ENCODE measurements at regions not wholly inside any gene's neighbourhood (a gene's known extent, or its start where the extent isn't known, plus 50 kb on each side); places are given as distances from the start of the nearest gene placed in this dataset.

DNA sequence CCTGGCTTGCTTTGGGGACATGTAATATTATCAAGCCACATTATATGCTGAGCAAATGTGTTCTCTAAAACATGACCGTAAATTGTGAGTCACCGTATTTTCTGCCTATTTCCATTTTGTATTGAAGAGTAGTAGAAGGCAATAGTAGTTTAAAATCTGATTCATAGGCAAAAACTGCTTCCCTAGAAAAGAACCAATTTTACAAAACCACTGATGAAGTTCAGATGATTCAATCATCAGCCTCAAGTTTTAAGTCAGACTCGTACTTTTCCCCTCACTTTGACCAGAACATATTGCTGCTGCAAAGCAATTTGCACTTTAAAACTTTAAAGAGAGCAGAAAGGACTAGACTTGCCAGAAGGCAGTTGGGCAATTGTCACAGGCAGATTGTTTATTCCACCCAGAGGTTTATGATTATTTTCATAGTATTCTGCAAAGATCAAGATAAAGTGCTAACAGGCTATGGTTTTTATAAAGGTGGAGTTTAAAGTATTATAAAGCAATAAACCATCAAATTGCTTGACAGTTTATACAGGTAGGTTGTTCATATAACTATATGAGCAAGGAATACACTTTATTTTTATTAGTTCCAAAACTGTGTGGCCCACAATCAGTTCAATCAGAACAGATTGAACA is 168.2 kb downstream of the ETV1 start:
- Mint-ChIP-seq H3K27me3 (ENCODE audit: unreplicated experiment) (no peaks in the 10 kb centered on the region), H3K9me3 (ENCODE audit: low read depth, unreplicated experiment) (peaks cover 7% of the 10 kb centered on the region), H3K36me3 (ENCODE audit: insufficient read depth, unreplicated experiment) (no peaks in the 10 kb centered on the region), H3K4me1 (ENCODE audit: low read depth, unreplicated experiment) (peaks cover 18% of the 10 kb centered on the region), H3K27ac (ENCODE audit: unreplicated experiment) (no peak overlapping the region), H3K4me3 (ENCODE audit: low read depth, unreplicated experiment) (no peak overlapping the region)
- CTCF ChIA-PET = no interaction called here
- intact Hi-C loops (cut with micrococcal nuclease; ENCODE audit: unreplicated experiment) = no loop called here
- no peak for DNase-seq
- no TSS peak for BruUV-seq (replicated peaks)
- TF ChIP-seq, protein P1, sequence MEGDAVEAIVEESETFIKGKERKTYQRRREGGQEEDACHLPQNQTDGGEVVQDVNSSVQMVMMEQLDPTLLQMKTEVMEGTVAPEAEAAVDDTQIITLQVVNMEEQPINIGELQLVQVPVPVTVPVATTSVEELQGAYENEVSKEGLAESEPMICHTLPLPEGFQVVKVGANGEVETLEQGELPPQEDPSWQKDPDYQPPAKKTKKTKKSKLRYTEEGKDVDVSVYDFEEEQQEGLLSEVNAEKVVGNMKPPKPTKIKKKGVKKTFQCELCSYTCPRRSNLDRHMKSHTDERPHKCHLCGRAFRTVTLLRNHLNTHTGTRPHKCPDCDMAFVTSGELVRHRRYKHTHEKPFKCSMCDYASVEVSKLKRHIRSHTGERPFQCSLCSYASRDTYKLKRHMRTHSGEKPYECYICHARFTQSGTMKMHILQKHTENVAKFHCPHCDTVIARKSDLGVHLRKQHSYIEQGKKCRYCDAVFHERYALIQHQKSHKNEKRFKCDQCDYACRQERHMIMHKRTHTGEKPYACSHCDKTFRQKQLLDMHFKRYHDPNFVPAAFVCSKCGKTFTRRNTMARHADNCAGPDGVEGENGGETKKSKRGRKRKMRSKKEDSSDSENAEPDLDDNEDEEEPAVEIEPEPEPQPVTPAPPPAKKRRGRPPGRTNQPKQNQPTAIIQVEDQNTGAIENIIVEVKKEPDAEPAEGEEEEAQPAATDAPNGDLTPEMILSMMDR (IDR thresholded peaks at IDR 0.05; ENCODE audit: unreplicated experiment) = no peak

DNA sequence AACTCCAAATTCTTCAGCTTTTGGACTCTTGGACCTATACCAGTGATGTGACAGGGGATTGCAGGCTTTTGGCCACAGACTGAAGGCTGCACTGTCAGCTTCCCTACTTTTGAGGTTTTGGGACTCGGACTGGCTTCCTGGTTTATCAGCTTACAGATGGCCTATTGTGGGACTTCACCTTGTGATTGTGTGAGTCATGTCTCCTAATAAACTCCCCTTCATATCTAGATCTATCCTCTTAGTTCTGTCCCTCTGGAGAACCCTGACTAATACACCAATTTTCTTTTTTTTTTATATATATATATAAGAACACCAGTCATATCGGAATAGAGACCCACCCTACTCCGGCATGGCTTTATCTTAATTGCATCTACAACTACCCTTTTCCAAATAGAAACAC is 166.8 kb downstream of the ETV1 start:
- Mint-ChIP-seq H3K27ac (ENCODE audit: unreplicated experiment) (peak overlapping the region; percentile 15), H3K36me3 (ENCODE audit: insufficient read depth, unreplicated experiment) (no peaks in the 10 kb centered on the region), H3K4me3 (ENCODE audit: low read depth, unreplicated experiment) (no peak overlapping the region), H3K9me3 (ENCODE audit: low read depth, unreplicated experiment) (peaks cover 7% of the 10 kb centered on the region), H3K4me1 (ENCODE audit: low read depth, unreplicated experiment) (peaks cover 18% of the 10 kb centered on the region), H3K27me3 (ENCODE audit: unreplicated experiment) (no peaks in the 10 kb centered on the region)
- intact Hi-C loops (cut with micrococcal nuclease; ENCODE audit: unreplicated experiment) = no loop called here
- BruUV-seq (replicated peaks) = no TSS peak
- TF ChIP-seq, protein P1 (IDR thresholded peaks at IDR 0.05; ENCODE audit: unreplicated experiment) = no peak
- CTCF ChIA-PET = no interaction called here
- peak; percentile 33 for DNase-seq

DNA sequence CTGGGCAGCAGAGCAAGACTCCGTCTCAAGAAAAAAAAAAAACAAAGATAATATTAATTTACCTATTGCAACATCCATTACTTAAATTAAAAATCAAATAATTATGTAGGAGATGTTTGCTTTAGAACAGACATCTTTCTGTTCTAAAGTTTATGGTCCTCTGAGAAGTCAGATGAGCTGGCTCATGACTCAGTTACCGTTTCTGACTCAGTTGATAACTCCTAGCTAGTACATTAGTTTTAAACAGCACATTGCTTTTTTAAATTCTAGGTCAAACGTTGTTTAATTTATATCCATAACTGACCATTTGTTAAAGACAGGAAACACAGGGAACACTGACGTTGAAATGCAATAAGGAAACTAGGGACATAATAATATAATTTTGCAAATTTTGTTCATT is 162.7 kb downstream of the ETV1 start:
- BruUV-seq (replicated peaks) = no TSS peak
- TF ChIP-seq, protein P1 (IDR thresholded peaks at IDR 0.05; ENCODE audit: unreplicated experiment) = no peak
- no peaks in the 10 kb centered on the region for H3K36me3 Mint-ChIP-seq (ENCODE audit: insufficient read depth, unreplicated experiment)

DNA sequence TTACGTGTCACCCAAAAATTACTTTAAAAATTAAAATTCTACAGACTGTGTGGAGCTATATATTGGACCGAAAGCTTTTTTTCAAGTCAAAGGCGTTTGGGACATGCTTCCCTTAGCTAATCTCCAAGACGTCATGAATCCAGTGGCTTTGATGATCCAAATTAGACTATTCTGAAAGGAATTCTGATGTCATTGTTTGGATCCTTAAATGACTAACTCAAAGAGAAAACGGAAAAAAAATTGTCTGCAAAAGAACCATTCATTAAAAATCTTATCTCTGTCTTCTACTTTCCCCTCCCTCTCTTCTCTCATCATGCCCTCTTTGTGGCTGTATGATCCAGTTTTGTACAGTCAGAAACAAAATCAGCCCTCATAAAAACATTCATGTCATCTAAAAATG is 161.8 kb downstream of the ETV1 start:
- Mint-ChIP-seq H3K4me3 (ENCODE audit: low read depth, unreplicated experiment) (no peak overlapping the region), H3K4me1 (ENCODE audit: low read depth, unreplicated experiment) (peaks cover 32% of the 10 kb centered on the region), H3K9me3 (ENCODE audit: low read depth, unreplicated experiment) (no peaks in the 10 kb centered on the region), H3K27ac (ENCODE audit: unreplicated experiment) (no peak overlapping the region), H3K36me3 (ENCODE audit: insufficient read depth, unreplicated experiment) (no peaks in the 10 kb centered on the region), H3K27me3 (ENCODE audit: unreplicated experiment) (no peaks in the 10 kb centered on the region)
- intact Hi-C loops (cut with micrococcal nuclease; ENCODE audit: unreplicated experiment) = no loop called here
- DNase-seq = no peak
- CTCF ChIA-PET = no interaction called here
- no TSS peak for BruUV-seq (replicated peaks)
- TF ChIP-seq, protein P1 (IDR thresholded peaks at IDR 0.05; ENCODE audit: unreplicated experiment) = no peak

More for the DNA sequence above, 162.7 kb downstream of the ETV1 start:
- Mint-ChIP-seq H3K9me3 (ENCODE audit: low read depth, unreplicated experiment) (no peaks in the 10 kb centered on the region), H3K4me3 (ENCODE audit: low read depth, unreplicated experiment) (no peak overlapping the region), H3K4me1 (ENCODE audit: low read depth, unreplicated experiment) (peaks cover 32% of the 10 kb centered on the region), H3K27me3 (ENCODE audit: unreplicated experiment) (no peaks in the 10 kb centered on the region), H3K27ac (ENCODE audit: unreplicated experiment) (no peak overlapping the region)
- no peak for DNase-seq
- intact Hi-C loops (cut with micrococcal nuclease; ENCODE audit: unreplicated experiment) = no loop called here
- CTCF ChIA-PET = no interaction called here
